Heart right ventricle (tissue), 16 donors: ENCODE measurements at regions not wholly inside any gene's neighbourhood (a gene's known extent, or its start where the extent isn't known, plus 50 kb on each side); places are given as distances from the start of the nearest gene placed in this dataset.
"Not testable (repeated sequence)": the region's sequence is repeated elsewhere in the genome, so short reads cannot be mapped to it uniquely, and the experiment has no call there.

Source experiments
- ATAC-seq, 8 donors: fragments of 200-7000 bp; cut with Tn5 transposase; one replicate each; pipeline ENCODE4 v1.9.1; 2020; ENCODE audit warnings: mild to moderate bottlenecking in 8 of 8, moderate library complexity in 8 of 8, moderate number of reproducible peaks in 1 of 8
- DNase-seq, 2 donors: peaks; one replicate each; pipeline ENCODE4 v3.0.0-alpha.2; 2020
- H3K27ac ChIP-seq, 10 donors: fragments of 200-600 bp; sonication (generic) in 2 of 10; one replicate each; pipeline versions ENCODE4 v1.5.0 to v1.8.0; 2020 to 2022; ENCODE audit warnings: mild to moderate bottlenecking in 3 of 10
- H3K27me3 ChIP-seq, 7 donors: fragments of 200-600 bp; one replicate each; pipeline ENCODE4 v1.8.0; 2021 to 2022; ENCODE audit warnings: mild to moderate bottlenecking in 2 of 7
- H3K36me3 ChIP-seq, 9 donors: fragments of 200-600 bp; sonication (generic) in 1 of 9; one replicate each; pipeline versions ENCODE4 v1.5.0 to v1.8.0; 2020 to 2022; ENCODE audit warnings: mild to moderate bottlenecking in 2 of 9
- H3K4me1 ChIP-seq, 9 donors: fragments of 200-600 bp; sonication (generic) in 1 of 9; one replicate each; pipeline versions ENCODE4 v1.5.0 to v1.8.0; 2020 to 2022; ENCODE audit warnings: mild to moderate bottlenecking in 4 of 9
- H3K4me3 ChIP-seq, 10 donors: fragments of 200-600 bp; sonication (generic) in 2 of 10; one replicate each; pipeline versions ENCODE4 v1.5.0 to v1.8.0; 2020 to 2022; ENCODE audit warnings: mild to moderate bottlenecking in 7 of 10, moderate library complexity in 2 of 10
- H3K9me3 ChIP-seq, 11 donors: fragments of 200-600 bp in 10 of 11; sonication (generic) in 2 of 11; one replicate each; pipeline versions ENCODE4 v1.5.0 to v1.8.0; 2013 to 2022; ENCODE audit warnings: mild to moderate bottlenecking in 2 of 11, control low read depth in 1 of 11, moderate library complexity in 1 of 11
- WGBS, 2 donors: extraction: QIAGEN DNeasy Blood & Tissue Kit; methylation state at CpG; one replicate each; pipeline ENCODE4 v1.1.7; 2013; ENCODE audit warnings: inconsistent platforms in 1 of 2; 5-methylcytosine and 5-hydroxymethylcytosine counted together
- intact Hi-C, 10 donors: fragments of 100-400 bp; cut with DNase I; formaldehyde crosslinking; loops; one replicate each; pipeline versions ENCODE4 v1.11.1 to v1.14.2; 2022
- TF ChIP-seq, protein P1 (sequence below), 9 donors: fragments of 200-600 bp; sonication (generic) in 2 of 9; IDR thresholded peaks; one replicate each; pipeline versions ENCODE4 v1.5.0 to v1.8.0; 2021 to 2022; ENCODE audit warnings: antibody characterized with exemption in 9 of 9, mild to moderate bottlenecking in 5 of 9, moderate library complexity in 1 of 9
- donor health status: Arrhythmogenic right ventricular cardiomyopathy.
- donor health status: ischemic (EF 13 %, LVEDD 7.1; RV severe dilation, severe dysfunction).
- donor health status: healthy with polysubstance abuse.
- donor health status: DM: no; HTN: yes; CAD: no.
- donor health status: DM: no; HTN: no; CAD: no.
- donor health status: ischemic (EF 25% LVEDD 6.9; RV normal size, moderate dysfunction).
- donor health status: ischemic (EF 25% LVEDD 5.7; RV mildly dilated, moderate dysfunction).
- donor health status: healthy.
- donor health status: DM: yes; HTN: yes; CAD: no.
- donor health status: Ischemic cardiomyopathy.
- donor health status: ischemic (EF 35%, LVEDD 5.7; RV mildly dilated, moderate dysfunction).
- donor health status: nonischemic (EF 11% LVEDD 7.7; RV severe dilation, severe dysfunction).
- donor health status: DM: yes; HTN: yes; CAD: no.
- donor health status: PGD.
- donor health status: ischemic (EF 29% LVEDD 5.4; RV normal size, mild dysfunction).
- donor health status: nonischemic (EF 23%, LVEDD 6.1; RV moderate dilation, normal function).

GRCh38 chr1:76687307-76688175 is 179.7 kb upstream of the ST6GALNAC5 start:
- TF ChIP-seq, protein P1, sequence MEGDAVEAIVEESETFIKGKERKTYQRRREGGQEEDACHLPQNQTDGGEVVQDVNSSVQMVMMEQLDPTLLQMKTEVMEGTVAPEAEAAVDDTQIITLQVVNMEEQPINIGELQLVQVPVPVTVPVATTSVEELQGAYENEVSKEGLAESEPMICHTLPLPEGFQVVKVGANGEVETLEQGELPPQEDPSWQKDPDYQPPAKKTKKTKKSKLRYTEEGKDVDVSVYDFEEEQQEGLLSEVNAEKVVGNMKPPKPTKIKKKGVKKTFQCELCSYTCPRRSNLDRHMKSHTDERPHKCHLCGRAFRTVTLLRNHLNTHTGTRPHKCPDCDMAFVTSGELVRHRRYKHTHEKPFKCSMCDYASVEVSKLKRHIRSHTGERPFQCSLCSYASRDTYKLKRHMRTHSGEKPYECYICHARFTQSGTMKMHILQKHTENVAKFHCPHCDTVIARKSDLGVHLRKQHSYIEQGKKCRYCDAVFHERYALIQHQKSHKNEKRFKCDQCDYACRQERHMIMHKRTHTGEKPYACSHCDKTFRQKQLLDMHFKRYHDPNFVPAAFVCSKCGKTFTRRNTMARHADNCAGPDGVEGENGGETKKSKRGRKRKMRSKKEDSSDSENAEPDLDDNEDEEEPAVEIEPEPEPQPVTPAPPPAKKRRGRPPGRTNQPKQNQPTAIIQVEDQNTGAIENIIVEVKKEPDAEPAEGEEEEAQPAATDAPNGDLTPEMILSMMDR (IDR thresholded peaks at IDR 0.05) = no peak
- ATAC-seq (no peak), DNase-seq (no peak)
- Histone ChIP-seq H3K36me3 (no peaks in the 10 kb centered on the region), H3K9me3 (peaks cover 0 to 4% (median 0%) of the 10 kb centered on the region in 11 donors), H3K27me3 (peaks cover 0 to 5% (median 0%) of the 10 kb centered on the region in 7 donors), H3K4me1 (no peaks in the 10 kb centered on the region), H3K27ac (no peak overlapping the region), H3K4me3 (no peak overlapping the region)
- intact Hi-C loops = no loop called here
- WGBS, 2 donors = 48 to 59% methylated on average over 6 of the region's 6 CpGs

DNA sequence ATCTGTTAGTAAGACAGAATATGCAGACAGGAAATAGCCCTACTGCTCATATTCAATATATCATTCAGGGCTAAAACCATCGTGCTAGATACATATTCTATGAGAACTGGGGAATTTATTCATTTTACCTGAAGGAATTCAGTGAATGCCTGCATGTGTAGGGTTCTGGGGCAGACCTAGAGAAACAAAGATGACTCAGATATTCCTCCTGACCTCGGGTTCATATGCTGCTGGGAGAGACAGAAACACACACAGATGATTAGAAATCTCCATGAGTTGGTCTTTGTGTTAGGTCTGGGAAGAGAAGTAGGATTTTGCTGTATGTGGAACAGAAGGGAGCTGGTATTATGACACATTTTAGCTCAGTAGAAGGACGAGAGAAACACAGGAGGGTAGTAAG is 176.5 kb upstream of the ST6GALNAC5 start:
- WGBS, 2 donors = 59 to 72% methylated on average over 3 of the region's 3 CpGs
- Histone ChIP-seq H3K9me3 (peaks cover 0 to 21% (median 0%) of the 10 kb centered on the region in 11 donors), H3K27ac (no peak overlapping the region), H3K4me3 (no peak overlapping the region), H3K4me1 (no peaks in the 10 kb centered on the region), H3K27me3 (peaks cover 0 to 5% (median 0%) of the 10 kb centered on the region in 7 donors), H3K36me3 (no peaks in the 10 kb centered on the region)
- DNase-seq (no peak), ATAC-seq (no peak)
- intact Hi-C loops = no loop called here
- TF ChIP-seq, protein P1 (IDR thresholded peaks at IDR 0.05) = no peak

DNA sequence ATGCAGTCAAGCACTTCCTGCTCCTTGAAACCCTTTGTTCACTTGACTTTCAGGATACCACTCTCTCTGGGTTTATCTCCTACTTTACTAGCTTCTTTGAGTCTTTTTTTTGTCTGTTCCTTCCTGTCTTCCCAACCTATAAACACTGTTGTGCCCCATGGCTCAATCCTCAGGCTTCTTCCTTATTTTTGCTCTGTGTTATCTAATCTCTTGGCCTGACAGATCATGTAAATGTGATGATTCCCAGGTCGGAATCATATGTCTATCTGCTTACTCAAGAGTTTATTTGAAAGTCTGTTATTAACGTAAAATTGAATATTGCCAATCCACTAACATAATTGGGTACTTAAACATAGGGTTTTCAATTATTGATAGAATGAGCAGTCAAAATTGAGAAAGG is 171.7 kb upstream of the ST6GALNAC5 start:
- H3K4me3 ChIP-seq = no peak overlapping the region

GRCh38 chr1:76697361-76697760 is 169.9 kb upstream of the ST6GALNAC5 start:
- ATAC-seq = no peak
- Histone ChIP-seq H3K36me3 (no peaks in the 10 kb centered on the region), H3K4me3 (no peak overlapping the region), H3K9me3 (peaks cover 0 to 18% (median 0%) of the 10 kb centered on the region in 11 donors), H3K27me3 (no peaks in the 10 kb centered on the region), H3K4me1 (no peaks in the 10 kb centered on the region), H3K27ac (no peak overlapping the region)
- intact Hi-C loops = no loop called here
- TF ChIP-seq, protein P1 (IDR thresholded peaks at IDR 0.05) = no peak
- WGBS, 2 donors = 95 to 96% methylated on average over 3 of the region's 3 CpGs
- DNase-seq = no peak

More for the DNA sequence above, 171.7 kb upstream of the ST6GALNAC5 start:
- 13 to 17% methylated on average over 2 of the region's 2 CpGs for WGBS, 2 donors
- no peak for ATAC-seq
- intact Hi-C loops = no loop called here
- no peak for DNase-seq
- Histone ChIP-seq H3K36me3 (no peaks in the 10 kb centered on the region), H3K27ac (no peak overlapping the region), H3K27me3 (no peaks in the 10 kb centered on the region), H3K4me1 (no peaks in the 10 kb centered on the region), H3K9me3 (peaks cover 0 to 21% (median 0%) of the 10 kb centered on the region in 11 donors)
- TF ChIP-seq, protein P1 (IDR thresholded peaks at IDR 0.05) = no peak

DNA sequence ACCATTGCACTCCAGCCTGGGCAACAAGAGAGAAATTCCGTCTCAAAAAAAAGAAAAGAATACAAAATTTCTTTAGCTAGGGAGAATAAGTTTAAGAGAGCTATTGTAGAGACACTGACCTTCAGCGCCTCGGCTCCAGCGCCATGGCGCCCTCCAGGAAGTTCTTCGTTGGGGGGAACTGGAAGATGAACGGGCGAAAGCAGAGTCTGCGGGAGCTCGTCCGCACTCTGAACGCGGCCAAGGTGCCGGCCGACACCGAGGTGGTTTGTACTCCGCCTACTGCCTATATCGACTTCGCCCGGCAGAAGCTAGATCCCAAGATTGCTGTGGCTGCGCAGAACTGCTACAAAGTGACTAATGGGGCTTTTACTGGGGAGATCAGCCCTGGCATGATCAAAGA is 167.6 kb upstream of the ST6GALNAC5 start:
- ATAC-seq, H3K4me3 ChIP-seq, H3K27ac ChIP-seq, intact Hi-C loops, H3K36me3 ChIP-seq, DNase-seq, H3K27me3 ChIP-seq, H3K4me1 ChIP-seq, H3K9me3 ChIP-seq: not testable (repeated sequence)
- 96 to 98% methylated on average over 21 of the region's 21 CpGs for WGBS, 2 donors

- H3K27ac ChIP-seq, H3K9me3 ChIP-seq, H3K4me3 ChIP-seq, DNase-seq, H3K27me3 ChIP-seq, H3K4me1 ChIP-seq, intact Hi-C loops, H3K36me3 ChIP-seq: not testable (repeated sequence)
- WGBS, 2 donors = 93% methylated on average over 12 of the region's 12 CpGs
- peak in 1 of 8 donors; percentile 31 for ATAC-seq
Observed at GRCh38 chr1:76700200-76700599, 167.1 kb upstream of the ST6GALNAC5 start.
